ENCODE measurements at regions not wholly inside any gene's neighbourhood (a gene's known extent, or its start where the extent isn't known, plus 50 kb on each side); places are given as distances from the start of the nearest gene placed in this dataset.

- Histone ChIP-seq H3K9me3 (ENCODE audit: low read depth, low read length, poor library complexity, severe bottlenecking) (peaks cover 12% of the 10 kb centered on the region), H3K4me3 (ENCODE audit: low read depth, low read length, poor library complexity, severe bottlenecking) (no peak overlapping the region), H3K27me3 (replicated peaks; ENCODE audit: insufficient read depth, low read depth, low read length, poor library complexity) (no peaks in the 10 kb centered on the region), H3K4me1 (ENCODE audit: insufficient read depth, low read length, poor library complexity, severe bottlenecking) (no peaks in the 10 kb centered on the region), H3K36me3 (ENCODE audit: insufficient read depth, low read length, poor library complexity, severe bottlenecking) (no peaks in the 10 kb centered on the region), H3K27ac (ENCODE audit: low read depth, low read length, poor library complexity, severe bottlenecking) (no peak overlapping the region)
- intact Hi-C loops (cut with micrococcal nuclease; ENCODE audit: unreplicated experiment), result no loop called here
- no TSS peak for BruUV-seq (replicated peaks)
- ChIA-PET POLR2A (ENCODE audit: low non-redundant PET) (no interaction called here), CTCF (no interaction called here)
- DNase-seq (ENCODE audit: low spot score), result no peak
- TF ChIP-seq EZH2 (IDR thresholded peaks at IDR 0.05; ENCODE audit: borderline replicate concordance, low read depth, low read length, poor library complexity, severe bottlenecking), result no peak
- TF ChIP-seq, protein P1, sequence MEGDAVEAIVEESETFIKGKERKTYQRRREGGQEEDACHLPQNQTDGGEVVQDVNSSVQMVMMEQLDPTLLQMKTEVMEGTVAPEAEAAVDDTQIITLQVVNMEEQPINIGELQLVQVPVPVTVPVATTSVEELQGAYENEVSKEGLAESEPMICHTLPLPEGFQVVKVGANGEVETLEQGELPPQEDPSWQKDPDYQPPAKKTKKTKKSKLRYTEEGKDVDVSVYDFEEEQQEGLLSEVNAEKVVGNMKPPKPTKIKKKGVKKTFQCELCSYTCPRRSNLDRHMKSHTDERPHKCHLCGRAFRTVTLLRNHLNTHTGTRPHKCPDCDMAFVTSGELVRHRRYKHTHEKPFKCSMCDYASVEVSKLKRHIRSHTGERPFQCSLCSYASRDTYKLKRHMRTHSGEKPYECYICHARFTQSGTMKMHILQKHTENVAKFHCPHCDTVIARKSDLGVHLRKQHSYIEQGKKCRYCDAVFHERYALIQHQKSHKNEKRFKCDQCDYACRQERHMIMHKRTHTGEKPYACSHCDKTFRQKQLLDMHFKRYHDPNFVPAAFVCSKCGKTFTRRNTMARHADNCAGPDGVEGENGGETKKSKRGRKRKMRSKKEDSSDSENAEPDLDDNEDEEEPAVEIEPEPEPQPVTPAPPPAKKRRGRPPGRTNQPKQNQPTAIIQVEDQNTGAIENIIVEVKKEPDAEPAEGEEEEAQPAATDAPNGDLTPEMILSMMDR (conservative IDR thresholded peaks at IDR 0.05; ENCODE audit: low read depth, low read length), result no peak
Observed at GRCh38 chr3:96465521-96465920, 348.9 kb upstream of the EPHA6 start.

GRCh38 chr3:96466441-96466840 lies 348.0 kb upstream of the EPHA6 start:
- ChIA-PET CTCF (no interaction called here), POLR2A (ENCODE audit: low non-redundant PET) (no interaction called here)
- no peaks in the 10 kb centered on the region for H3K36me3 ChIP-seq (ENCODE audit: insufficient read depth, low read length, poor library complexity, severe bottlenecking)
- no peak overlapping the region for H3K27ac ChIP-seq (ENCODE audit: low read depth, low read length, poor library complexity, severe bottlenecking)
- intact Hi-C loops (cut with micrococcal nuclease; ENCODE audit: unreplicated experiment), result no loop called here
- no peaks in the 10 kb centered on the region for H3K27me3 ChIP-seq (replicated peaks; ENCODE audit: insufficient read depth, low read depth, low read length, poor library complexity)
- no peak for TF ChIP-seq EZH2 (IDR thresholded peaks at IDR 0.05; ENCODE audit: borderline replicate concordance, low read depth, low read length, poor library complexity, severe bottlenecking)
- TF ChIP-seq, protein P1 (conservative IDR thresholded peaks at IDR 0.05; ENCODE audit: low read depth, low read length), result no peak
- no peak for DNase-seq (ENCODE audit: low spot score)
- no TSS peak for BruUV-seq (replicated peaks)
- no peak overlapping the region for H3K4me3 ChIP-seq (ENCODE audit: low read depth, low read length, poor library complexity, severe bottlenecking)
- H3K9me3 ChIP-seq (ENCODE audit: low read depth, low read length, poor library complexity, severe bottlenecking), result peaks cover 13% of the 10 kb centered on the region
- no peaks in the 10 kb centered on the region for H3K4me1 ChIP-seq (ENCODE audit: insufficient read depth, low read length, poor library complexity, severe bottlenecking)

DNA sequence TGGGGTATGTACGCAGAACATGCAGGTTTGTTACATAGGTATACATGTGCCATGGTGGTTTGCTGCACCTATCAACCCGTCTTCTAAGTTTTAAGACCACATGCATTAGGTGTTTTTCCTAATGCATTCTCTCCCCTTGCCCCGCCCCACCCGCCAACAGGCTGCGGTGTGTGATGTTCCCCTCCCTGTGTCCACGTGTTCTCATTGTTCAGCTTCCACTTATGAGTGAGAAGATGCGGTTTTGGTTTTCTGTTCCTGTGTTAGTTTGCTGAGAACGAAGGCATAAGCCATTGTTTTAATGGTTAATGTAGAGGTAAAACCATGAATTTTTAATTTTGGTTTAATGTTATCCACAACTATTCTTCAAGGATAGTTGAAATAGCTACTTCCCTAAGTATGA lies 346.8 kb upstream of the EPHA6 start:
- H3K36me3 ChIP-seq (ENCODE audit: insufficient read depth, low read length, poor library complexity, severe bottlenecking), result no peaks in the 10 kb centered on the region
- DNase-seq (ENCODE audit: low spot score), result no peak
- no peak overlapping the region for H3K27ac ChIP-seq (ENCODE audit: low read depth, low read length, poor library complexity, severe bottlenecking)
- ChIA-PET CTCF (no interaction called here), POLR2A (ENCODE audit: low non-redundant PET) (no interaction called here)
- no peaks in the 10 kb centered on the region for H3K27me3 ChIP-seq (replicated peaks; ENCODE audit: insufficient read depth, low read depth, low read length, poor library complexity)
- no peak overlapping the region for H3K4me3 ChIP-seq (ENCODE audit: low read depth, low read length, poor library complexity, severe bottlenecking)
- intact Hi-C loops (cut with micrococcal nuclease; ENCODE audit: unreplicated experiment), result no loop called here
- peaks cover 13% of the 10 kb centered on the region for H3K9me3 ChIP-seq (ENCODE audit: low read depth, low read length, poor library complexity, severe bottlenecking)
- no TSS peak for BruUV-seq (replicated peaks)
- no peaks in the 10 kb centered on the region for H3K4me1 ChIP-seq (ENCODE audit: insufficient read depth, low read length, poor library complexity, severe bottlenecking)
- TF ChIP-seq EZH2 (IDR thresholded peaks at IDR 0.05; ENCODE audit: borderline replicate concordance, low read depth, low read length, poor library complexity, severe bottlenecking), result no peak
- TF ChIP-seq, protein P1 (conservative IDR thresholded peaks at IDR 0.05; ENCODE audit: low read depth, low read length), result no peak
